Breast epithelium (tissue), 4 donors: ENCODE measurements at regions not wholly inside any gene's neighbourhood (a gene's known extent, or its start where the extent isn't known, plus 50 kb on each side); places are given as distances from the start of the nearest gene placed in this dataset.

ENCODE experiments used
- DNase-seq, 2 donors: peaks; one replicate each; pipeline ENCODE4 v3.0.0-alpha.2; 2019; ENCODE audit warnings: low spot score in 2 of 2
- H3K27ac ChIP-seq, 2 donors: fragments of 200-600 bp; sonication (generic) in 1 of 2; one replicate each; pipeline ENCODE4 v1.5.1; 2016 to 2019; ENCODE audit warnings: mild to moderate bottlenecking in 1 of 2
- H3K27me3 ChIP-seq, 2 donors: fragments of 200-600 bp; sonication (generic) in 1 of 2; one replicate each; pipeline versions ENCODE4 v1.5.1 to v1.6.0; 2017 to 2019; ENCODE audit warnings: control low read depth in 1 of 2, mild to moderate bottlenecking in 1 of 2
- H3K36me3 ChIP-seq: fragments of 200-600 bp; one replicate; pipeline ENCODE4 v1.5.1; 2019
- H3K4me1 ChIP-seq, 2 donors: fragments of 200-600 bp; sonication (generic); one replicate each; pipeline ENCODE4 v1.5.1; 2016 to 2019; ENCODE audit warnings: control low read depth in 1 of 2
- H3K4me3 ChIP-seq, 3 donors: fragments of 200-600 bp; sonication (generic); 1 replicate in 2 of 3; 2 replicates in 1 of 3; pipeline ENCODE4 v1.5.1; 2016 to 2019; ENCODE audit warnings: mild to moderate bottlenecking in 3 of 3, moderate library complexity in 2 of 3
- H3K9me3 ChIP-seq, 2 donors: fragments of 200-600 bp; sonication (generic) in 1 of 2; one replicate each; pipeline ENCODE4 v1.5.1; 2016 to 2019; ENCODE audit warnings: control low read depth in 1 of 2
- POLR2A ChIP-seq: fragments of 450-650 bp; IDR thresholded peaks from one replicate; pipeline ENCODE4 v1.6.1; 2016; ENCODE audit warnings: antibody characterized with exemption, mild to moderate bottlenecking, moderate library complexity
- POLR2AphosphoS5 ChIP-seq, 3 donors: sonication (generic); formaldehyde crosslinking; IDR thresholded peaks; one replicate each; pipeline ENCODE4 v1.6.1; 2017; ENCODE audit warnings: antibody characterized with exemption in 3 of 3
- intact Hi-C: fragments of 100-400 bp; cut with DNase I; formaldehyde crosslinking; loops from one replicate; pipeline ENCODE4 v1.15.1; 2023; ENCODE audit warnings: low total_unique reads
- TF ChIP-seq, protein P1 (sequence below), 3 donors: fragments of 450-650 bp; IDR thresholded peaks; one replicate each; pipeline ENCODE4 v1.5.1; 2016 to 2017; ENCODE audit warnings: antibody characterized with exemption in 3 of 3, mild to moderate bottlenecking in 3 of 3, moderate library complexity in 3 of 3

DNA sequence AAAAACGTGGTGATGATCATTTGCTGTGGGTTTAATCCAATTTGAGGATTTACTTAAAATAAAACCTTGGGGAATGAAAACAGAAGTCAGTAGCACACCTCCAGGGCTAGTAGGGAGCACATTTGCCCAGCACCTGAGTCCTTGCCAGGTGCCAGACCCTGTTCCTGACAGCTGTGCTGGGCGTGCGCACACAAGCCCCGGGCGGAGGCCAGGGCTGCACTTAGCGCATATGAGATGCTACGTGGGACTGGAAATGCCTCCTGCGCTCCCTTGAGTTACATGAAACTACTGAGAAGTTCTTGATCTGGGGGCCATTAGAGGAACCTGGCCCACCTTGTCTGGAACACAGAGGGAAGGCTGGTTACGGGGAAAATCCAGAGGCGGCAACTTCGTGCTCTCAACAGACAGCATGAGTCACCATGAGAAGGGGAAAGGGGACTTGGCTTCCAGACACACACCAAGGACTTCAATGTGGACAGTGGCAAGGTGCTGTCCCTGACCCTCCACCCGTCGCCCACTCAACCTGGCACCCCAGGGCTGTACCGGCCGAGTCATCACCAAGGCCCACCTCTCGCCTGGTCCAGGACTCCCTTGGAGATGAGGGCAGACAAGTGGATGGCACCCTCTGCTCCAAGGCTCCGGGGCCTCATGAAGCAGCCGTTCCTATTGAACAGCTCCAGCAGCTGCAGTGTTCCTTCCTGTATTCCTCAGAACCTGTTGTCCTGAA lies 1468.6 kb downstream of the BRD1 start:
- no peak for DNase-seq
- no peaks in the 10 kb centered on the region for H3K4me1 ChIP-seq
- intact Hi-C loops, result no loop called here

DNA sequence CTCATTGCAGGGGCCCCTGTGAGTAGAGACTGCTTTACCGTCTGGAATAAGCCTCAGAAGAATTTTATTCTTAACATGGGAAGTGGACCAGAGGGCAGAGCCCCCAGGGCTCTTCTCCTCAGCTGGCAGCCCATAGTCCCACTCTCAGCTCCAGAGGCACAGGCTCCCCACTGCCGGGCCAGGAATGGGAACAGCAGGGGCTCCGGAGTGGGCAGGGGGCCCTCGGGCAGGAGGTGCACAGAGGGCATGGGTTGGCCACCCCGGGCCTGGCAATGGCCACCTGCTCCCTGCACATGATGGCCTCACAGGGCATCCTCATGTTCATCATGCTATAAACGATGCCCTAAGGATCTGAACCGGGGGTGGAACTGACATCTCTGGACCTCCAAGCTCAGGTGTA lies 1469.7 kb downstream of the BRD1 start:
- no peaks in the 10 kb centered on the region for H3K4me1 ChIP-seq
- no peak for DNase-seq
- intact Hi-C loops, result no loop called here
- H3K4me3 ChIP-seq, result no peak overlapping the region
- no peak for TF ChIP-seq POLR2AphosphoS5 (IDR thresholded peaks at IDR 0.05)
- TF ChIP-seq, protein P1, sequence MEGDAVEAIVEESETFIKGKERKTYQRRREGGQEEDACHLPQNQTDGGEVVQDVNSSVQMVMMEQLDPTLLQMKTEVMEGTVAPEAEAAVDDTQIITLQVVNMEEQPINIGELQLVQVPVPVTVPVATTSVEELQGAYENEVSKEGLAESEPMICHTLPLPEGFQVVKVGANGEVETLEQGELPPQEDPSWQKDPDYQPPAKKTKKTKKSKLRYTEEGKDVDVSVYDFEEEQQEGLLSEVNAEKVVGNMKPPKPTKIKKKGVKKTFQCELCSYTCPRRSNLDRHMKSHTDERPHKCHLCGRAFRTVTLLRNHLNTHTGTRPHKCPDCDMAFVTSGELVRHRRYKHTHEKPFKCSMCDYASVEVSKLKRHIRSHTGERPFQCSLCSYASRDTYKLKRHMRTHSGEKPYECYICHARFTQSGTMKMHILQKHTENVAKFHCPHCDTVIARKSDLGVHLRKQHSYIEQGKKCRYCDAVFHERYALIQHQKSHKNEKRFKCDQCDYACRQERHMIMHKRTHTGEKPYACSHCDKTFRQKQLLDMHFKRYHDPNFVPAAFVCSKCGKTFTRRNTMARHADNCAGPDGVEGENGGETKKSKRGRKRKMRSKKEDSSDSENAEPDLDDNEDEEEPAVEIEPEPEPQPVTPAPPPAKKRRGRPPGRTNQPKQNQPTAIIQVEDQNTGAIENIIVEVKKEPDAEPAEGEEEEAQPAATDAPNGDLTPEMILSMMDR (IDR thresholded peaks at IDR 0.05), result no peak
- no peak for TF ChIP-seq POLR2A
- H3K27ac ChIP-seq, result no peak overlapping the region
- no peaks in the 10 kb centered on the region for H3K36me3 ChIP-seq
- no peaks in the 10 kb centered on the region for H3K9me3 ChIP-seq
- peaks cover 0 to 45% of the 10 kb centered on the region in 2 donors for H3K27me3 ChIP-seq

More for the DNA sequence above, 1468.6 kb downstream of the BRD1 start:
- H3K9me3 ChIP-seq, result no peaks in the 10 kb centered on the region
- H3K27me3 ChIP-seq, result peaks cover 0 to 39% of the 10 kb centered on the region in 2 donors
- H3K27ac ChIP-seq, result no peak overlapping the region
- H3K4me3 ChIP-seq, result no peak overlapping the region
- H3K36me3 ChIP-seq, result no peaks in the 10 kb centered on the region
- TF ChIP-seq, protein P1 (IDR thresholded peaks at IDR 0.05), result no peak

DNA sequence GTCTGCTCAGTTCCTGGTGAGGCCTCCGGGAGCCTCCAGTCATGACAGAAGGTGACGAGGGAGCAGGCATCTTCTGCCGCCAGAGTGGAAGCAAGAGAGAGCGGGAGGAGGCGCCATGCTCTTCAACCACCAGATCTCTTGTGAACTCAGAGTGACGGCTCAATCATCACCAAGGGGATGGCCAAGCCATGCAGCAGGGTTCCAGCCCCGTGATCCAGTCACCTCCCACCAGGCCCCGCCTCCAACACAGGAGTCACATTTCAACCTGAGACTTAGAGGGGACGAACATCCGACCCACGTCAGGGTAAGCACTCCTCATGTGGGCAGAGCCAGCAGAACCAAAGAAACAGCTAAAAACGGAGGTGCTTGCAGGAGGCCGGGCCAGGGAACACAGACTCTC lies 1470.5 kb downstream of the BRD1 start:
- Histone ChIP-seq H3K4me3 (no peak overlapping the region), H3K36me3 (no peaks in the 10 kb centered on the region), H3K27me3 (peaks cover 0 to 53% of the 10 kb centered on the region in 2 donors), H3K9me3 (no peaks in the 10 kb centered on the region), H3K27ac (no peak overlapping the region), H3K4me1 (no peaks in the 10 kb centered on the region)
- DNase-seq, result no peak
- intact Hi-C loops, result no loop called here
- TF ChIP-seq POLR2A (no peak), POLR2AphosphoS5 (IDR thresholded peaks at IDR 0.05) (no peak)
- TF ChIP-seq, protein P1 (IDR thresholded peaks at IDR 0.05), result no peak

GRCh38 chr22:48356731-48357130 lies 1470.9 kb downstream of the BRD1 start:
- intact Hi-C loops, result no loop called here
- Histone ChIP-seq H3K9me3 (no peaks in the 10 kb centered on the region), H3K27me3 (peaks cover 0 to 58% of the 10 kb centered on the region in 2 donors), H3K27ac (no peak overlapping the region), H3K36me3 (no peaks in the 10 kb centered on the region), H3K4me1 (no peaks in the 10 kb centered on the region), H3K4me3 (no peak overlapping the region)
- DNase-seq, result no peak
- TF ChIP-seq POLR2A (no peak), POLR2AphosphoS5 (IDR thresholded peaks at IDR 0.05) (no peak)
- TF ChIP-seq, protein P1 (IDR thresholded peaks at IDR 0.05), result no peak

DNA sequence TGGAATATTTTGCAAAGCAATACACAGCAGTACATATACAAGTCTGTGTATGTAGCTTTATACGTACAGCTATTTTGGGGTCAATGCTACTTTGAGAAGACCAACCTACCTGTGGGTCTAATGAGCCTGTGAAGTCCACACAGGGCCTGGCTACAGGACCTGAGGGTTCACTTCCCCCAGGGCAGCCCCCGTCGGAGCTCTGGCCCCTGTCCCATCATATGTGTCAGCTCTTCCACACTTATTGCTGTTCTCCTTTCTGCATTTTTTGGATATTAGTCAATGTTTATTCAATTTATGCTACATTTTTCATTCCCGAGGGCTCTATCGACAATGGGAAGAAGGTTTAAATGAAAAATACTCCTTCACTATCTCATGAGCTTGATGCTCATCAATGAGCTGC lies 1473.6 kb downstream of the BRD1 start:
- Histone ChIP-seq H3K36me3 (no peaks in the 10 kb centered on the region), H3K4me3 (no peak overlapping the region), H3K27ac (no peak overlapping the region), H3K4me1 (no peaks in the 10 kb centered on the region), H3K27me3 (peaks cover 0 to 69% of the 10 kb centered on the region in 2 donors), H3K9me3 (no peaks in the 10 kb centered on the region)
- intact Hi-C loops, result no loop called here
- TF ChIP-seq, protein P1 (IDR thresholded peaks at IDR 0.05), result no peak
- TF ChIP-seq POLR2AphosphoS5 (IDR thresholded peaks at IDR 0.05) (no peak), POLR2A (no peak)
- no peak for DNase-seq
